Mesothelial cell of epicardium (in vitro differentiated cells): ENCODE measurements at regions not wholly inside any gene's neighbourhood (a gene's known extent, or its start where the extent isn't known, plus 50 kb on each side); places are given as distances from the start of the nearest gene placed in this dataset.
A peak's percentile ranks its signal among the peaks of the same experiment; 100 is the strongest.

Experiments
- DNase-seq, 2 experiments: peaks; one replicate each; pipeline ENCODE4 v3.0.0; 2021; ENCODE audit warnings: low spot score in 2 of 2; ENCODE audit not compliant: unreplicated experiment in 2 of 2
- H3K27ac Mint-ChIP-seq: 2 replicates; pipeline ENCODE4 v1.8.0; 2021; ENCODE audit warnings: mixed read lengths
- H3K27me3 Mint-ChIP-seq: 2 replicates; pipeline ENCODE4 v1.8.0; 2021; ENCODE audit warnings: low read depth, mixed read lengths
- H3K36me3 Mint-ChIP-seq: 2 replicates; pipeline ENCODE4 v1.8.0; 2021; ENCODE audit warnings: mixed read lengths
- H3K4me1 Mint-ChIP-seq: 2 replicates; pipeline ENCODE4 v1.8.0; 2021; ENCODE audit warnings: mixed read lengths
- H3K4me3 Mint-ChIP-seq: 2 replicates; pipeline ENCODE4 v1.8.0; 2021; ENCODE audit warnings: mild to moderate bottlenecking, moderate library complexity, mixed read lengths
- H3K9me3 Mint-ChIP-seq: 2 replicates; pipeline ENCODE4 v1.8.0; 2021; ENCODE audit warnings: mixed read lengths
- TF ChIP-seq, protein P1 (sequence below): fragments of 200-600 bp; sonication (generic); IDR thresholded peaks from one replicate; pipeline ENCODE4 v1.5.0; 2021; ENCODE audit warnings: antibody characterized with exemption; ENCODE audit not compliant: unreplicated experiment

DNA sequence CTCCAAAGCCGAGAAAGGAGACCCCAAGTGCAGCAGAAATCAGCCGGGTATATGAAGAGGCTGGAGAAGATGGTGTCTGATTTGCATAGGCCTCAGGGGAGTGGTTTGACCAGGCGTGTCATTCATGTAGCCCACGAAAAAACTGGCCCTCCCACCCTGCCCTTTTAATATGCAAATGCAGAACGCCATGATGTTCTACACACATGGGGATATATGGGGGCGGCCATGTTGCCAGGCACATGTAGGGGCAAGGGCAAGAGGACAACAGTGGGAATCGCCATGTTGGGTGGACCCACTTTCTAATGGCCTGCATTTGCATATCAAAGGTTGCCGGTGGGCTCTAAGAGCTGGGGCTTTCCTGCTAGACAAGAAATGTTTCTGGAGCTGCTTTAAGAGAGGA, 86.4 kb downstream of the ISX start:
- peaks cover 12% of the 10 kb centered on the region for H3K4me1 Mint-ChIP-seq
- TF ChIP-seq, protein P1, sequence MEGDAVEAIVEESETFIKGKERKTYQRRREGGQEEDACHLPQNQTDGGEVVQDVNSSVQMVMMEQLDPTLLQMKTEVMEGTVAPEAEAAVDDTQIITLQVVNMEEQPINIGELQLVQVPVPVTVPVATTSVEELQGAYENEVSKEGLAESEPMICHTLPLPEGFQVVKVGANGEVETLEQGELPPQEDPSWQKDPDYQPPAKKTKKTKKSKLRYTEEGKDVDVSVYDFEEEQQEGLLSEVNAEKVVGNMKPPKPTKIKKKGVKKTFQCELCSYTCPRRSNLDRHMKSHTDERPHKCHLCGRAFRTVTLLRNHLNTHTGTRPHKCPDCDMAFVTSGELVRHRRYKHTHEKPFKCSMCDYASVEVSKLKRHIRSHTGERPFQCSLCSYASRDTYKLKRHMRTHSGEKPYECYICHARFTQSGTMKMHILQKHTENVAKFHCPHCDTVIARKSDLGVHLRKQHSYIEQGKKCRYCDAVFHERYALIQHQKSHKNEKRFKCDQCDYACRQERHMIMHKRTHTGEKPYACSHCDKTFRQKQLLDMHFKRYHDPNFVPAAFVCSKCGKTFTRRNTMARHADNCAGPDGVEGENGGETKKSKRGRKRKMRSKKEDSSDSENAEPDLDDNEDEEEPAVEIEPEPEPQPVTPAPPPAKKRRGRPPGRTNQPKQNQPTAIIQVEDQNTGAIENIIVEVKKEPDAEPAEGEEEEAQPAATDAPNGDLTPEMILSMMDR: no peak
- H3K27ac Mint-ChIP-seq: no peak overlapping the region
- no peak overlapping the region for H3K4me3 Mint-ChIP-seq
- no peaks in the 10 kb centered on the region for H3K36me3 Mint-ChIP-seq
- H3K27me3 Mint-ChIP-seq: peaks cover 55% of the 10 kb centered on the region
- no peak for DNase-seq
- no peaks in the 10 kb centered on the region for H3K9me3 Mint-ChIP-seq

DNA sequence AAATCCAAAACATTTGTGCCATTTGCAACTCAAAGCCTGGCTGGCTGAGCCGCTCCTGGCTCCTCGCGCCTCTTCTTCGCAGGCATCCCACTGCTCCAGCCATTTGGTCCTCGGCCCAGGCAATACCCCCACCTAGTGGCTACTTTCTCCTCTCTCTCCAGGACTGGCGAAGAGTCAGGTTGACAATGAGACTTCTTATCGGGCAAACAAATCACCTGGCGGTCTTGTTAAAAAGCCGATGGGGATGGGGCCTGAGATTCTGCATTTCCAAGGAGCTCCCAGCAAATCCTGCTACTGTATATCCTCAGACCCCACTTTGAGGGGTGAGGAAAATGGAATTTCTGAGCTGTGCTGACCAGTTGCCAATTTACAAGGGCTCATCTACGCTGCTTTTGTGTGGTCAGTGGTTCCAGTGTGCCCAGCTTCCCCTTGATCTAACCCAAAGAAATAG, 89.0 kb downstream of the ISX start:
- DNase-seq: peak; percentile 38 to 70
- TF ChIP-seq, protein P1: peak; percentile 72
- Mint-ChIP-seq H3K36me3 (no peaks in the 10 kb centered on the region), H3K4me1 (peaks cover 7% of the 10 kb centered on the region), H3K27me3 (peaks cover 53% of the 10 kb centered on the region), H3K4me3 (no peak overlapping the region), H3K9me3 (no peaks in the 10 kb centered on the region), H3K27ac (no peak overlapping the region)

DNA sequence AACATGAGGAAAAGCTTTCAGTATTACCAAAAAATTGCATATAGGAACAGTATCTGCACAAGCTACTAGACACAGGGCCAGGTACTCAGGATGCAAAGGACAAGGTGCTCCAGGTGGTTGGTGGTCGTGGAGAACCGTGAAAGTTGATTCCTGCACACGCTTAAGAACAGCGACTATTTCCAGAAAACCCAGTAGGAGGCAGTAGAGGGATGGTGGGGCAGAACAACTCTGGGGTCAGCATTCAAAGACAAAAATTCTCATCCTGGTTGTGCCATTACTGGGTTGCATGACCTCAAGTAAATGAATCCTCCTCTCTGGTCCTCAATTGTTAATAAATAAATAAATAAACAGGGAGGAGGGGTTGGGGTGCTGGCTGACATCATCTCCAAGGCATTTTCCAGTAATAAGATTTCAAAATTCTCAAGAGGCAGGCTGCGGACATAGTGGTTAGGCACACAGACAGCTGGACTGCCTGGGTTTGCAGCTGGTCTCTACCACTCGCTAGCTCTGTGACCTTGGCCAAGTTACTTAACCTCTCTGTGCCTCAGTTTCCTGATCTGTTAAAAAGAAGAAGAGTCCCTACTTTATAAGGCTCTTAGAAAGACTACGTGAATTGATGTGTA, 89.6 kb downstream of the ISX start:
- no peak for DNase-seq
- H3K9me3 Mint-ChIP-seq: no peaks in the 10 kb centered on the region
- H3K4me3 Mint-ChIP-seq: no peak overlapping the region
- H3K4me1 Mint-ChIP-seq: peaks cover 7% of the 10 kb centered on the region
- peaks cover 56% of the 10 kb centered on the region for H3K27me3 Mint-ChIP-seq
- TF ChIP-seq, protein P1: no peak
- H3K36me3 Mint-ChIP-seq: no peaks in the 10 kb centered on the region
- H3K27ac Mint-ChIP-seq: no peak overlapping the region

DNA sequence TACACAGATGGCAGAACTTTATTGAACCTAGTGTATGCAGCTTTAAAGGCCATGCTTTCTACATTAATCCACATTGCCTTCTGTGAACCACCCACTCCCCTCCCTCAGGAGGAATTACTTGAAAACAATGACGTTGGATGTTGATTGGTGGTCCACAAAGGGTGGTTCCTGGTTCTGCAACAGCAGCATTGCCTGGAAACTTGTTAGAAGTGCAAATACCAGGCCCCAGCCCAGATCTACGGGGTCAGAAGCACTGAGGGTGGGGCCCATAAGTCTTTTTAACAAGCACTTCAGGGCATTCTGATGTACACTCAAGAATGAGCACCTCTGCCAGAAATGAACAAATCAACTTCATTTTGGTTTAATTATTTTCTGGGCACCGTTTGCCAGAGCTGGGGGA, 91.0 kb downstream of the ISX start:
- Mint-ChIP-seq H3K27me3 (peaks cover 50% of the 10 kb centered on the region), H3K36me3 (no peaks in the 10 kb centered on the region), H3K4me1 (peaks cover 7% of the 10 kb centered on the region), H3K27ac (no peak overlapping the region), H3K9me3 (no peaks in the 10 kb centered on the region), H3K4me3 (no peak overlapping the region)
- TF ChIP-seq, protein P1: no peak
- no peak for DNase-seq

DNA sequence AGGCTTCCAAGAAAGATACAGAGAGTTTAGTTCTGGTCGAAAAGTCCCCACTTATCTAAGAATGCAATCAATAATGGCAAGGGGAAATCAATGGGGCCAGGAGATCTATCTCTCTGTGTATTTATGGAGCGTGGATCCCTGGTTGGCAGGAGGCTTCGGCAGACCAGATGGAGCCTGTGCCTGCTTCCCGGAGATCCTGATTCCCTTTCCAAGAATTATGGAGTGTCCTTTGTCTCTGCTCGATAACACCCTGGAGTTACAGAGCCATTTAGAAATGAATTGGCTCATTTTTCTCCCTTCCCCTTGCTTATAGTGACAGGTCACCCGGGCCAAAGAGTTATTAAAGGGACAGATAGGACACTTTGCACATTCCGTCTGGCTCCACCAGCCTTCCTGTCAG, 92.4 kb downstream of the ISX start:
- TF ChIP-seq, protein P1: no peak
- no peaks in the 10 kb centered on the region for H3K36me3 Mint-ChIP-seq
- DNase-seq: no peak
- peaks cover 51% of the 10 kb centered on the region for H3K27me3 Mint-ChIP-seq
- H3K4me3 Mint-ChIP-seq: no peak overlapping the region
- no peak overlapping the region for H3K27ac Mint-ChIP-seq
- no peaks in the 10 kb centered on the region for H3K9me3 Mint-ChIP-seq
- H3K4me1 Mint-ChIP-seq: peaks cover 7% of the 10 kb centered on the region

DNA sequence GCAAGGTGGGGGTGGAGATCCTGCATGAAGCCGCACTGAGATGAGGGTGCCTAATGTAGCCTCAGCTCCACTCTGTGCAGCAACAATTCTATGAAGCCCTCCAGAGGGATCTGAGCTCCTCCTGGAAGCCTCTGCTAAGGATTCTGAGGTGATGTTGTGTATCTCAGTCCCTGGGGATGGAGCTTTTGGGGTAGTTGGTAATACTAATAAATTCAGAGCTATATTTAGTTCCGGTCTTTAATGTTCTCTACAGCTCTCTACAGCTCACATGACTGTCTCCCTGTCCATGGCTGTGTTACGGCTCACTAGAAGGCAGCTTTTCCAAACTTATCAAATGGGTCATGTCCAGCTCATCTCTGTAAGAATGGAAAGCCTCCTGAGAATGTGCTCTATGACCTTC, 93.4 kb downstream of the ISX start:
- DNase-seq: no peak
- Mint-ChIP-seq H3K4me3 (no peak overlapping the region), H3K36me3 (no peaks in the 10 kb centered on the region), H3K27me3 (peaks cover 46% of the 10 kb centered on the region), H3K9me3 (peaks cover 3% of the 10 kb centered on the region), H3K4me1 (peaks cover 7% of the 10 kb centered on the region), H3K27ac (no peak overlapping the region)
- TF ChIP-seq, protein P1: no peak
